OCI-LY7 (cell line): ENCODE measurements at regions not wholly inside any gene's neighbourhood (a gene's known extent, or its start where the extent isn't known, plus 50 kb on each side); places are given as distances from the start of the nearest gene placed in this dataset.

Experiments used
- CTCF ChIP-seq: fragments of 200-600 bp; sonication (generic); conservative IDR thresholded peaks from 2 replicates; pipeline ENCODE4 v1.5.1; 2014; ENCODE audit warnings: mild to moderate bottlenecking, antibody characterized with exemption, low read length, moderate library complexity, mixed read lengths
- EZH2phosphoT487 ChIP-seq: fragments of 200-600 bp; sonication (generic); IDR thresholded peaks from 2 replicates; pipeline ENCODE4 v1.6.1; 2018; ENCODE audit warnings: low read depth, borderline replicate concordance, mild to moderate bottlenecking, mixed run types, antibody characterized with exemption, low read length, moderate library complexity, mixed read lengths

DNA sequence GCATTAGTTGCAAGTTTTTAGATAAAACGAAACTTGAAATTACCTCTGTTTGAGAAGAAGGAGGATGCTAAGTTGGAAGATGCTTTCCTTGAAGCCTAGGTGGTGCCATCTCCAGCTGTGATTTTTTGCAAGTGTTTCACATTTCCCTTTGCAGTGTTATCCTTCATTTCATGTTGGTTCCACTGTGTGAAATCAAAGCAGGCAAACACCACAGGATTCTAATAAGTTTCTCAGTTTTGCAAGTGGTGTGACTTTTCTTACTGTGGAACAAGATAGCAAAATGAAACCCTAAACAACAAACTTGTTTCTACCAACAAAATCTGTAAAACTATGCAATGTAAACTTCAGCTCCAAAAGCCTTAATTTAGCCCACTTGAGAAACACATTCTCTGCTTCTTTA, 260.9 kb downstream of the OXSM start:
- TF ChIP-seq CTCF (no peak), EZH2phosphoT487 (no peak)
